ENCODE measurements at regions not wholly inside any gene's neighbourhood (a gene's known extent, or its start where the extent isn't known, plus 50 kb on each side); places are given as distances from the start of the nearest gene placed in this dataset.

DNA sequence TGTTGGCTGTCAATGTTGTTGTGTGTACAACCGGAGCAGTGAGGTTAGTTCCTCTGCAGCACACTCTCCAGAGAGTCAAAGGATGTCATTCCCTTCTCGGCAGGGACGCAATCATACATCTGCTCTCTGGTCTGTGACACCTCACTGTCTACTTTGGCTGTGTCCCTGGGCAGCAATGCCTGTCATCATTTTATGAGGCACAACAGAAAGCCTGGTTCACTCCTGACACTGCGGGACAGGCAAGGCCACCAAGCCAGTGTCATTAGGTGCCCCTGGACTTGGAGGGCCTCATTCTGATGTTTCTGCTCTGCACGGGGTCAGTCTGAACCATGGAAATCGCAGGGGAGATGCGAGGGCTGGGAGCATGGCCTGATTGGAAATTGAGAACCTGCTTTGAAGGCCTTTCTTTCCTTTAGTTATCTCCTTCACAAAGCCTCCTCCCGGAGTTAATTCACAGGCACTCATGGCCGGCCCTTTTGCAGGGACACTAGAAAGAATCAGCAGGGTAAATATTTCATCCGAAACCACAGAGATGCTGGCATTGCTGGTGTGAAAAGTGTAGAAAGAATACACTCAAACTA lies 284.4 kb downstream of the ZNF536 start:
- TF ChIP-seq, protein P1, sequence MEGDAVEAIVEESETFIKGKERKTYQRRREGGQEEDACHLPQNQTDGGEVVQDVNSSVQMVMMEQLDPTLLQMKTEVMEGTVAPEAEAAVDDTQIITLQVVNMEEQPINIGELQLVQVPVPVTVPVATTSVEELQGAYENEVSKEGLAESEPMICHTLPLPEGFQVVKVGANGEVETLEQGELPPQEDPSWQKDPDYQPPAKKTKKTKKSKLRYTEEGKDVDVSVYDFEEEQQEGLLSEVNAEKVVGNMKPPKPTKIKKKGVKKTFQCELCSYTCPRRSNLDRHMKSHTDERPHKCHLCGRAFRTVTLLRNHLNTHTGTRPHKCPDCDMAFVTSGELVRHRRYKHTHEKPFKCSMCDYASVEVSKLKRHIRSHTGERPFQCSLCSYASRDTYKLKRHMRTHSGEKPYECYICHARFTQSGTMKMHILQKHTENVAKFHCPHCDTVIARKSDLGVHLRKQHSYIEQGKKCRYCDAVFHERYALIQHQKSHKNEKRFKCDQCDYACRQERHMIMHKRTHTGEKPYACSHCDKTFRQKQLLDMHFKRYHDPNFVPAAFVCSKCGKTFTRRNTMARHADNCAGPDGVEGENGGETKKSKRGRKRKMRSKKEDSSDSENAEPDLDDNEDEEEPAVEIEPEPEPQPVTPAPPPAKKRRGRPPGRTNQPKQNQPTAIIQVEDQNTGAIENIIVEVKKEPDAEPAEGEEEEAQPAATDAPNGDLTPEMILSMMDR (IDR thresholded peaks at IDR 0.05): no peak
- no peaks in the 10 kb centered on the region for H3K79me2 ChIP-seq (ENCODE audit: insufficient read depth, low read length)
- intact Hi-C loops (cut with micrococcal nuclease): no loop called here
- no peak overlapping the region for H3K4me3 ChIP-seq (replicated peaks in 1 of 3; ENCODE audit: low read depth in 2 of 3, low read length in 3 of 3)
- 97% methylated on average over 7 of the region's 10 CpGs for WGBS (ENCODE audit: insufficient coverage)
- no peak overlapping the region for H3K27ac ChIP-seq (ENCODE audit: low read depth in 1 of 2, low read length in 2 of 2)
- H2AFZ ChIP-seq (ENCODE audit: insufficient read depth, low read depth, low read length, poor library complexity, severe bottlenecking): no peak overlapping the region
- no peaks in the 10 kb centered on the region for H4K20me1 ChIP-seq (ENCODE audit: insufficient read depth, low read length)
- H3K9me3 ChIP-seq (replicated peaks in 1 of 2; ENCODE audit: control insufficient read depth in 1 of 2, insufficient read depth in 1 of 2, low read length in 2 of 2): no peaks in the 10 kb centered on the region
- Mint-ChIP-seq H3K36me3 (no peaks in the 10 kb centered on the region), H3K9me3 (peaks cover 0 to 10% (median 2%) of the 10 kb centered on the region in 7 donors), H3K4me1 (no peaks in the 10 kb centered on the region), H3K4me3 (no peak overlapping the region), H3K27ac (no peak overlapping the region), H3K27me3 (ENCODE audit: low read depth in 3 of 3) (peaks cover 0 to 4% (median 4%) of the 10 kb centered on the region in 3 donors)
- H3K4me2 ChIP-seq (replicated peaks; ENCODE audit: extremely low read depth, low read length, poor library complexity, severe bottlenecking): no peak overlapping the region
- H3K27me3 ChIP-seq (ENCODE audit: control insufficient read depth in 2 of 2, insufficient read depth in 2 of 2, low read length in 2 of 2): no peaks in the 10 kb centered on the region
- H3K4me1 ChIP-seq (ENCODE audit: control insufficient read depth in 1 of 2, insufficient read depth in 2 of 2, low read length in 2 of 2): no peaks in the 10 kb centered on the region
- no peak overlapping the region for H3K9ac ChIP-seq (ENCODE audit: insufficient read depth, low read length, poor library complexity, severe bottlenecking)
- H3K36me3 ChIP-seq (replicated peaks in 1 of 2; ENCODE audit: control insufficient read depth in 1 of 2, insufficient read depth in 2 of 2, low read length in 2 of 2): no peaks in the 10 kb centered on the region
- no peak for DNase-seq

DNA sequence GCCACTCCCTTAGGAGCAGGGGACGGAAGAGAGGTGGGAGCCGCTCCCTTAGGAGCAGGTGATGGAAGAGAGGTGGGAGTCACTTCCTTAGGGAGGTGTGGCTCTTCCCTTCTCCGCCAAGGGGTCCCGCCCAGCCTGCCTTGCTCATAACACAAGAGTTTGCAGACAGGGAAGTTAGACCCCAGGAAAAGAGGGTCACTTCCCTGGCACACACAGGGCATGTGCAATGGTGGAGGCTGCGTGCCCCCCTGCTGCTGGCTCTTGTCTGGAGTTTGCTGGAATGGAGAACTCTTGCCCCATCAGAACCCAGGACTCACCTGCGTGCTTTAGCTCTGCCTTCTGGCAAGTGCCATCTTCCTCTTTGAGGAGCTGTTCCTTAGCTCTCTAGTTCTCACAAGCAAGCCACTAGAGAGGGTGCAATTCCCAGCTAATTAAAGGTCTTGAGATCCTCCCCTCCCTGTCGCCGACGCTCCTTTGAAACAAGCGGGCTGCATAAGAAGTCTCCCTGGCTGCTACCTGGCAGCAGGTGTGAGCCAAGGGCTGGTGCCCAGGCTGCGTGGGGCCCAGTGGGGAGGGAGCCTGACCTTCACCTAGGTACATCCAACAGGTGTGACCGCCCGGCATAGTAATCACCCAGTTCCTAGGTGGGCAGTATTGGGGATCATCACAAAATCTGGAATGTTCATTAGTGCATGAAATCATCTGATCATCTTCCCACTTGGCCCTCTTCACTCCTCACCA lies 281.6 kb downstream of the ZNF536 start:
- intact Hi-C loops (cut with micrococcal nuclease): no loop called here
- no peaks in the 10 kb centered on the region for H3K4me1 ChIP-seq (ENCODE audit: control insufficient read depth in 1 of 2, insufficient read depth in 2 of 2, low read length in 2 of 2)
- no peaks in the 10 kb centered on the region for H3K36me3 Mint-ChIP-seq

More for the DNA sequence above, 281.6 kb downstream of the ZNF536 start:
- no peak overlapping the region for H3K4me2 ChIP-seq (replicated peaks; ENCODE audit: extremely low read depth, low read length, poor library complexity, severe bottlenecking)
- no peak overlapping the region for H3K27ac ChIP-seq (ENCODE audit: low read depth in 1 of 2, low read length in 2 of 2)
- Mint-ChIP-seq H3K27ac (no peak overlapping the region), H3K27me3 (ENCODE audit: low read depth in 3 of 3) (peaks cover 2 to 6% (median 5%) of the 10 kb centered on the region in 3 donors), H3K9me3 (peaks cover 0 to 2% (median 0%) of the 10 kb centered on the region in 7 donors), H3K4me3 (no peak overlapping the region), H3K4me1 (no peaks in the 10 kb centered on the region)
- 96% methylated on average over 9 of the region's 13 CpGs for WGBS (ENCODE audit: insufficient coverage)
- no peak overlapping the region for H2AFZ ChIP-seq (ENCODE audit: insufficient read depth, low read depth, low read length, poor library complexity, severe bottlenecking)
- H3K9me3 ChIP-seq (replicated peaks in 1 of 2; ENCODE audit: control insufficient read depth in 1 of 2, insufficient read depth in 1 of 2, low read length in 2 of 2): no peaks in the 10 kb centered on the region
- DNase-seq: no peak
- no peaks in the 10 kb centered on the region for H3K79me2 ChIP-seq (ENCODE audit: insufficient read depth, low read length)
- TF ChIP-seq, protein P1 (IDR thresholded peaks at IDR 0.05): no peak
- no peaks in the 10 kb centered on the region for H3K36me3 ChIP-seq (replicated peaks in 1 of 2; ENCODE audit: control insufficient read depth in 1 of 2, insufficient read depth in 2 of 2, low read length in 2 of 2)
- no peaks in the 10 kb centered on the region for H4K20me1 ChIP-seq (ENCODE audit: insufficient read depth, low read length)
- no peak overlapping the region for H3K9ac ChIP-seq (ENCODE audit: insufficient read depth, low read length, poor library complexity, severe bottlenecking)
- H3K4me3 ChIP-seq (replicated peaks in 1 of 3; ENCODE audit: low read depth in 2 of 3, low read length in 3 of 3): no peak overlapping the region
- H3K27me3 ChIP-seq (ENCODE audit: control insufficient read depth in 2 of 2, insufficient read depth in 2 of 2, low read length in 2 of 2): no peaks in the 10 kb centered on the region
